Calu3 (cell line): ENCODE measurements at regions not wholly inside any gene's neighbourhood (a gene's known extent, or its start where the extent isn't known, plus 50 kb on each side); places are given as distances from the start of the nearest gene placed in this dataset.

Source experiments
- BruUV-seq: library from RNA; stranded (reverse); fragments of 400-500 nt; replicated peaks from 2 replicates; lab custom pipeline; 2021; lab: Mats Ljungman, UMichigan
- CTCF ChIA-PET: fragments of 300-600 bp; sonication (Branson Sonifier 250); formaldehyde crosslinking; loops from one replicate; lab custom pipeline; 2022; ENCODE audit warnings: antibody characterized with exemption; lab: Charles Lee
- DNase-seq: peaks from one replicate; pipeline ENCODE4 v3.0.0; 2022
- H3K27ac Mint-ChIP-seq: one replicate; pipeline ENCODE4 v1.8.0; 2022; ENCODE audit warnings: mixed read lengths; ENCODE audit not compliant: unreplicated experiment
- H3K27me3 Mint-ChIP-seq: one replicate; pipeline ENCODE4 v1.8.0; 2022; ENCODE audit warnings: mixed read lengths; ENCODE audit not compliant: unreplicated experiment
- H3K36me3 Mint-ChIP-seq: one replicate; pipeline ENCODE4 v1.8.0; 2022; ENCODE audit warnings: mild to moderate bottlenecking, moderate library complexity, mixed read lengths; ENCODE audit not compliant: insufficient read depth, unreplicated experiment
- H3K4me1 Mint-ChIP-seq: one replicate; pipeline ENCODE4 v1.8.0; 2022; ENCODE audit warnings: mild to moderate bottlenecking, low read depth, mixed read lengths; ENCODE audit not compliant: unreplicated experiment
- H3K4me3 Mint-ChIP-seq: one replicate; pipeline ENCODE4 v1.8.0; 2022; ENCODE audit warnings: mild to moderate bottlenecking, low read depth, moderate library complexity, mixed read lengths; ENCODE audit not compliant: unreplicated experiment
- H3K9me3 Mint-ChIP-seq: one replicate; pipeline ENCODE4 v1.8.0; 2022; ENCODE audit warnings: low read depth, mixed read lengths; ENCODE audit not compliant: unreplicated experiment
- CTCF ChIP-seq: fragments of 200-600 bp; IDR thresholded peaks from one replicate; pipeline ENCODE4 v1.8.0; 2022; ENCODE audit warnings: antibody characterized with exemption; ENCODE audit not compliant: unreplicated experiment
- intact Hi-C: fragments of 100-400 bp; cut with micrococcal nuclease; formaldehyde crosslinking; loops from one replicate; pipeline ENCODE4 v1.10.0; 2022; ENCODE audit not compliant: unreplicated experiment

- TF ChIP-seq CTCF: no peak
- H3K9me3 Mint-ChIP-seq: peaks cover 2% of the 10 kb centered on the region
- intact Hi-C loops: no loop called here
- H3K36me3 Mint-ChIP-seq: no peaks in the 10 kb centered on the region
- no peaks in the 10 kb centered on the region for H3K4me1 Mint-ChIP-seq
- CTCF ChIA-PET: no interaction called here
- no TSS peak for BruUV-seq
- H3K27me3 Mint-ChIP-seq: no peaks in the 10 kb centered on the region
- DNase-seq: no peak
- H3K27ac Mint-ChIP-seq: no peak overlapping the region
- H3K4me3 Mint-ChIP-seq: no peak overlapping the region
Observed at GRCh38 chr3:73210759-73211158, 149.3 kb downstream of the EBLN2 start.

DNA sequence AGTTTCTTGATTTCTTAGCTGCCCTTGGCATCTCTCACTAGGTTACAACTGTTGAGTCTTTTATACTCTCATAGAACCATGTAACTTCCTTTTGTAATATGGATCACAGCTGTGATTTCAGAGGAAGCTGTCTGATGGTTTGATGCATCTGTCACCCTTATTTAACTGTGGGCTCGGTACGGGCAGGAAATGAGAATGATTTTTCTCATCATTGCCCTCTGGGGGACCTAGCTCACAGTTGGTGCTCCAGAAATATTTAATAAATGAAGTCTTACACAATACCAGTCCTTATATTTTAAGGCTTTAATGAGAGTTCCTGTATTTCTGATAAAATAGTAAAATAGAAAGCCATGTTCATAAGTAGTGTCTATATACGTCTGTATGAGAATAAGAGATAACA is 151.2 kb downstream of the EBLN2 start:
- no peak overlapping the region for H3K4me3 Mint-ChIP-seq
- no peak for TF ChIP-seq CTCF
- intact Hi-C loops: no loop called here
- peaks cover 2% of the 10 kb centered on the region for H3K9me3 Mint-ChIP-seq
- no peak for DNase-seq
- H3K4me1 Mint-ChIP-seq: no peaks in the 10 kb centered on the region
- no TSS peak for BruUV-seq
- CTCF ChIA-PET: no interaction called here
- no peaks in the 10 kb centered on the region for H3K36me3 Mint-ChIP-seq
- H3K27me3 Mint-ChIP-seq: peaks cover 14% of the 10 kb centered on the region
- H3K27ac Mint-ChIP-seq: no peak overlapping the region

GRCh38 chr3:73213896-73214295 is 152.4 kb downstream of the EBLN2 start:
- Mint-ChIP-seq H3K4me1 (no peaks in the 10 kb centered on the region), H3K27me3 (peaks cover 14% of the 10 kb centered on the region), H3K9me3 (peaks cover 2% of the 10 kb centered on the region), H3K27ac (no peak overlapping the region), H3K4me3 (no peak overlapping the region), H3K36me3 (no peaks in the 10 kb centered on the region)
- CTCF ChIA-PET: no interaction called here
- no peak for DNase-seq
- intact Hi-C loops: no loop called here
- no TSS peak for BruUV-seq
- no peak for TF ChIP-seq CTCF

- DNase-seq: no peak
- peaks cover 14% of the 10 kb centered on the region for H3K27me3 Mint-ChIP-seq
Observed at GRCh38 chr3:73214846-73215245, 153.4 kb downstream of the EBLN2 start.

More at GRCh38 chr3:73214846-73215245, 153.4 kb downstream of the EBLN2 start:
- no peak for TF ChIP-seq CTCF
- no peaks in the 10 kb centered on the region for H3K36me3 Mint-ChIP-seq
- H3K9me3 Mint-ChIP-seq: peaks cover 3% of the 10 kb centered on the region
- intact Hi-C loops: no loop called here
- CTCF ChIA-PET: no interaction called here
- no peaks in the 10 kb centered on the region for H3K4me1 Mint-ChIP-seq
- no TSS peak for BruUV-seq
- H3K27ac Mint-ChIP-seq: no peak overlapping the region
- no peak overlapping the region for H3K4me3 Mint-ChIP-seq
